HCT116 (cell line): ENCODE measurements at regions not wholly inside any gene's neighbourhood (a gene's known extent, or its start where the extent isn't known, plus 50 kb on each side); places are given as distances from the start of the nearest gene placed in this dataset.

ENCODE experiments used
- ATAC-seq: fragments of 200-7000 bp; cut with Tn5 transposase; 2 replicates; pipeline ENCODE4 v1.9.1; 2020; ENCODE audit warnings: mild to moderate bottlenecking, moderate library complexity
- BruUV-seq: library from RNA; stranded (reverse); fragments of 400-500 nt; replicated peaks from 2 replicates; lab custom pipeline; 2021; lab: Mats Ljungman, UMichigan
- CTCF ChIA-PET: fragments of 300-600 bp; sonication (Branson Sonifier 250); formaldehyde crosslinking; loops from one replicate; lab custom pipeline; 2021; ENCODE audit warnings: antibody characterized with exemption; lab: Charles Lee
- POLR2A ChIA-PET: fragments of 300-600, 350-600 bp; sonication (Branson Sonifier 250); formaldehyde crosslinking; loops from one replicate; lab custom pipeline; 2021; ENCODE audit warnings: antibody characterized with exemption; lab: Charles Lee
- RAD21 ChIA-PET, 2 experiments: fragments of 300-600 bp; sonication (Branson Sonifier 250); formaldehyde crosslinking; loops; one replicate each; lab custom pipeline; 2023; ENCODE audit warnings: low total read pairs in 2 of 2; ENCODE audit not compliant: uncharacterized antibody in 2 of 2, unreplicated experiment in 2 of 2, low non-redundant PET in 1 of 2; lab: Charles Lee
- DNase-seq: peaks from one replicate; pipeline ENCODE4 v3.0.0-alpha.2; 2010; ENCODE audit warnings: low read depth, low spot score
- H2AFZ ChIP-seq: fragments of 200-600 bp; shearing (Covaris generic), sonication (generic); 2 replicates; pipeline ENCODE4 v1.6.1; 2017; ENCODE audit warnings: low read depth, mixed run types, mixed read lengths, antibody characterized with exemption, low read length; ENCODE audit not compliant: poor library complexity, severe bottlenecking
- H3K27ac ChIP-seq: 2 replicates; pipeline ENCODE4 v1.5.1; 2012; ENCODE audit warnings: low read depth, low read length
- H3K27me3 ChIP-seq: fragments of 200-600 bp; sonication (generic); 2 replicates; pipeline ENCODE4 v1.6.1; 2016; ENCODE audit warnings: mixed run types, low read length, mixed read lengths; ENCODE audit not compliant: insufficient read depth
- H3K36me3 ChIP-seq, 2 experiments: fragments of 200-500 bp in 1 of 2; fragments of 200-600 bp in 1 of 2; sonication (Bioruptor generic) in 1 of 2; sonication (generic) in 1 of 2; 2 replicates each; pipeline versions ENCODE4 v1.5.1 to v1.6.1; 2014 to 2016; ENCODE audit warnings: low read length in 2 of 2, inconsistent platforms in 1 of 2, mixed read lengths in 1 of 2, mixed run types in 1 of 2; ENCODE audit not compliant: insufficient read depth in 2 of 2, control insufficient read depth in 1 of 2
- H3K4me1 ChIP-seq, 2 experiments: fragments of 200-600 bp in 1 of 2; sonication (generic) in 1 of 2; 2 replicates each; pipeline versions ENCODE4 v1.5.1 to v1.6.1; 2012 to 2017; ENCODE audit warnings: low read length in 2 of 2, inconsistent platforms in 1 of 2, mild to moderate bottlenecking in 1 of 2, mixed read lengths in 1 of 2, mixed run types in 1 of 2, moderate library complexity in 1 of 2; ENCODE audit not compliant: insufficient read depth in 2 of 2, control insufficient read depth in 1 of 2
- H3K4me2 ChIP-seq: fragments of 200-600 bp; sonication (generic); 2 replicates; pipeline ENCODE4 v1.6.1; 2017; ENCODE audit warnings: mixed run types, low read length, mixed read lengths
- H3K4me3 ChIP-seq, 2 experiments: fragments of 200-600 bp in 1 of 2; sonication (generic) in 1 of 2; replicated peaks in 1 of 2; 2 replicates each; pipeline ENCODE4 v1.5.1; 2011 to 2016; ENCODE audit warnings: low read length in 2 of 2, control low read depth in 1 of 2, low read depth in 1 of 2, mild to moderate bottlenecking in 1 of 2, mixed read lengths in 1 of 2, mixed run types in 1 of 2
- H3K79me2 ChIP-seq: fragments of 200-600 bp; sonication (generic); 2 replicates; pipeline ENCODE4 v1.6.1; 2017; ENCODE audit warnings: mild to moderate bottlenecking, mixed run types, low read length, moderate library complexity, mixed read lengths; ENCODE audit not compliant: insufficient read depth
- H3K9ac ChIP-seq: fragments of 200-600 bp; sonication (generic); 2 replicates; pipeline ENCODE4 v1.6.1; 2016; ENCODE audit warnings: low read length, mixed read lengths
- H3K9me2 ChIP-seq: fragments of 200-600 bp; sonication (generic), shearing (Covaris generic); 2 replicates; pipeline ENCODE4 v1.6.1; 2017; ENCODE audit warnings: mixed run types, mild to moderate bottlenecking, moderate library complexity; ENCODE audit not compliant: insufficient read depth
- H3K9me3 ChIP-seq, 2 experiments: fragments of 200-500 bp in 1 of 2; fragments of 200-600 bp in 1 of 2; sonication (Bioruptor generic) in 1 of 2; sonication (generic) in 1 of 2; 2 replicates each; pipeline ENCODE4 v1.6.1; 2014 to 2017; ENCODE audit warnings: low read length in 2 of 2, mixed read lengths in 2 of 2, inconsistent platforms in 1 of 2, low read depth in 1 of 2, mild to moderate bottlenecking in 1 of 2, mixed run types in 1 of 2, moderate library complexity in 1 of 2; ENCODE audit not compliant: control insufficient read depth in 1 of 2, insufficient read depth in 1 of 2
- H4K20me1 ChIP-seq: fragments of 200-600 bp; sonication (generic), shearing (Covaris generic); 2 replicates; pipeline ENCODE4 v1.6.1; 2017; ENCODE audit warnings: mixed run types, mild to moderate bottlenecking, moderate library complexity; ENCODE audit not compliant: insufficient read depth
- CBX3 ChIP-seq: IDR thresholded peaks from 2 replicates; pipeline ENCODE4 v1.6.1; 2012; ENCODE audit warnings: low read depth
- EGR1 ChIP-seq: IDR thresholded peaks from 2 replicates; pipeline ENCODE4 v1.6.1; 2012; ENCODE audit warnings: low read depth
- EZH2 ChIP-seq: fragments of 200-600 bp; sonication (generic); IDR thresholded peaks from 2 replicates; pipeline ENCODE4 v1.6.1; 2017; ENCODE audit warnings: antibody characterized with exemption, mixed run types
- EZH2phosphoT487 ChIP-seq: fragments of 200-600 bp; IDR thresholded peaks from 2 replicates; pipeline ENCODE4 v1.6.1; 2018; ENCODE audit warnings: antibody characterized with exemption, borderline replicate concordance
- FOSL1 ChIP-seq: IDR thresholded peaks from 2 replicates; pipeline ENCODE4 v1.6.1; 2012; ENCODE audit warnings: low read depth
- JUND ChIP-seq: IDR thresholded peaks from 2 replicates; pipeline ENCODE4 v1.6.1; 2012
- POLR2A ChIP-seq: IDR thresholded peaks from 2 replicates; pipeline ENCODE4 v1.7.0; 2011; ENCODE audit warnings: borderline replicate concordance; ENCODE audit not compliant: insufficient read depth, insufficient read length; ENCODE audit errors: extremely low read depth
- RAD21 ChIP-seq: IDR thresholded peaks from 2 replicates; pipeline ENCODE4 v1.6.1; 2012; ENCODE audit warnings: low read depth, mild to moderate bottlenecking
- SIN3A ChIP-seq: IDR thresholded peaks from 2 replicates; pipeline ENCODE4 v1.6.1; 2012; ENCODE audit warnings: low read depth
- SP1 ChIP-seq: IDR thresholded peaks from 2 replicates; pipeline ENCODE4 v1.6.1; 2012; ENCODE audit warnings: low read depth
- SRF ChIP-seq: IDR thresholded peaks from 2 replicates; pipeline ENCODE4 v1.6.1; 2012; ENCODE audit warnings: low read depth
- TCF7L2 ChIP-seq: IDR thresholded peaks from 2 replicates; pipeline ENCODE4 v1.7.0; 2011; ENCODE audit warnings: borderline replicate concordance, inconsistent platforms; ENCODE audit not compliant: insufficient read depth, insufficient read length; ENCODE audit errors: extremely low read depth
- YY1 ChIP-seq: IDR thresholded peaks from 2 replicates; pipeline ENCODE4 v1.6.1; 2011; ENCODE audit warnings: low read length, low read depth, moderate library complexity, mild to moderate bottlenecking; ENCODE audit not compliant: insufficient replicate concordance; ENCODE audit errors: extremely low read depth
- ZFX ChIP-seq: fragments of 450-650 bp; IDR thresholded peaks from 2 replicates; pipeline ENCODE4 v1.6.1; 2017
- intact Hi-C: fragments of 100-400 bp; cut with micrococcal nuclease; formaldehyde crosslinking; loops from 2 replicates; pipeline ENCODE4 v1.10.0; 2022
- TF ChIP-seq, protein P1 (sequence below): IDR thresholded peaks from 2 replicates; pipeline ENCODE4 v1.6.1; 2011; ENCODE audit warnings: mild to moderate bottlenecking, low read length, moderate library complexity; ENCODE audit not compliant: insufficient replicate concordance; ENCODE audit errors: extremely low read depth
- TF ChIP-seq, protein P2 (sequence below): IDR thresholded peaks from 2 replicates; pipeline ENCODE4 v1.6.1; 2012
- TF ChIP-seq, protein P3 (sequence below), 3 experiments: fragments of 200-600 bp in 1 of 3; sonication (generic) in 1 of 3; IDR thresholded peaks in 2 of 3; conservative IDR thresholded peaks in 1 of 3; 2 replicates each; pipeline ENCODE4 v1.5.1; 2012 to 2017; ENCODE audit warnings: low read depth in 2 of 3, low read length in 2 of 3, antibody characterized with exemption in 1 of 3, borderline replicate concordance in 1 of 3, control low read depth in 1 of 3, mild to moderate bottlenecking in 1 of 3, mixed read lengths in 1 of 3, mixed run types in 1 of 3, moderate library complexity in 1 of 3; ENCODE audit not compliant: insufficient read depth in 1 of 3
- TF ChIP-seq, protein P4 (sequence below): IDR thresholded peaks from 2 replicates; pipeline ENCODE4 v1.6.1; 2012; ENCODE audit warnings: low read depth
- TF ChIP-seq, protein P5 (sequence below): IDR thresholded peaks from 2 replicates; pipeline ENCODE4 v1.6.1; 2012

DNA sequence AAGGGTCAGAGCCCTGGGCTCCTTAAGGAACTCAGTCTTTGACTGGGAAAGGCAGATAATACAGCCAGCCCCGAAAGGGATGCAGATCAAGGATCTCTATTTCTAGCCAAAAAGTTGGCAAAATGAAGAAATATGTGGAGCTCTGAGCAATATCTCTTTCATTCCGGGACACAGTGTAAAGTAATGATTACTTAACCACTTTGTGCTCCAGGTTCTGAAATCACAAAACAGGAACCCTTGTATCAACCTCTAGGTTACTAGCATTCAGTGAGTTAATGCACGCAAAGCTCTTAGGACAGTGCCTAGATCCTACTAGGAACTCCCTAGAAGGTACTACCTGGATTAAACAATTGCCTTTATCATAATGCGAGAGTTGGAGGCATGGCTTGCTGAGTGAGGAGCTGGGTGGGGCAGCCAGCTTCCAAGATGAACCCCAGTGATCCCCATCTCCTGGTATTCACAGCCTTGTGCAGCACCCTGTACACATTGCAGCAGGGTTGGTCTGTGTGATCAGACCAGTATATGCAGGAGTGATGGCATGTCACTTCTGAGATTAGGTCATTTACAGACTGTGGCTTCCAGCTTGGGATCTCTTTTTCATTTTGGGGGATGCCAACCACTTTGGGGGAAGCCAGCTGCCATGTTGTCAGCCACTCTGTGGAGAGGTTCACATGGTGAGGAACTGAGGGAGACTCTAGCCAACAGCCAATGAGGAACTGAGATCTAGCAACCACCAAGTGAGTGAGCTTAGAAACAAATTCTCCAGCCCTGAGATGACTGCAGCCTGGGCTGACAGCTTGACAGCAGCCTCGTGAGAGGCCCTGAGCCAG is 103.1 kb upstream of the SLC44A1 start:
- ChIA-PET POLR2A (no interaction called here), CTCF (interaction anchor here (2.0 kb wide), 1 partner anchor 278 kb away, joined by 5 read pairs; no protein-coding TSS in a partner anchor), RAD21 (no interaction called here)
- ATAC-seq, result no peak
- Histone ChIP-seq H2AFZ (no peak overlapping the region), H3K9me2 (no peaks in the 10 kb centered on the region), H3K4me2 (no peak overlapping the region), H3K27ac (no peak overlapping the region), H3K36me3 (no peaks in the 10 kb centered on the region), H3K79me2 (no peaks in the 10 kb centered on the region), H3K9ac (no peak overlapping the region), H3K4me3 (no peak overlapping the region), H3K4me1 (0 out of 4 replicates have a peak, but pooled peaks cover 0 to 2% of the 10 kb centered on the region in 2 experiments), H4K20me1 (no peaks in the 10 kb centered on the region), H3K27me3 (no peaks in the 10 kb centered on the region), H3K9me3 (no peaks in the 10 kb centered on the region)
- TF ChIP-seq SRF, result no peak
- TF ChIP-seq, protein P1, sequence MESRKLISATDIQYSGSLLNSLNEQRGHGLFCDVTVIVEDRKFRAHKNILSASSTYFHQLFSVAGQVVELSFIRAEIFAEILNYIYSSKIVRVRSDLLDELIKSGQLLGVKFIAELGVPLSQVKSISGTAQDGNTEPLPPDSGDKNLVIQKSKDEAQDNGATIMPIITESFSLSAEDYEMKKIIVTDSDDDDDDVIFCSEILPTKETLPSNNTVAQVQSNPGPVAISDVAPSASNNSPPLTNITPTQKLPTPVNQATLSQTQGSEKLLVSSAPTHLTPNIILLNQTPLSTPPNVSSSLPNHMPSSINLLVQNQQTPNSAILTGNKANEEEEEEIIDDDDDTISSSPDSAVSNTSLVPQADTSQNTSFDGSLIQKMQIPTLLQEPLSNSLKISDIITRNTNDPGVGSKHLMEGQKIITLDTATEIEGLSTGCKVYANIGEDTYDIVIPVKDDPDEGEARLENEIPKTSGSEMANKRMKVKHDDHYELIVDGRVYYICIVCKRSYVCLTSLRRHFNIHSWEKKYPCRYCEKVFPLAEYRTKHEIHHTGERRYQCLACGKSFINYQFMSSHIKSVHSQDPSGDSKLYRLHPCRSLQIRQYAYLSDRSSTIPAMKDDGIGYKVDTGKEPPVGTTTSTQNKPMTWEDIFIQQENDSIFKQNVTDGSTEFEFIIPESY, result no peak
- TF ChIP-seq, protein P2, sequence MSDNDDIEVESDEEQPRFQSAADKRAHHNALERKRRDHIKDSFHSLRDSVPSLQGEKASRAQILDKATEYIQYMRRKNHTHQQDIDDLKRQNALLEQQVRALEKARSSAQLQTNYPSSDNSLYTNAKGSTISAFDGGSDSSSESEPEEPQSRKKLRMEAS, result no peak
- TF ChIP-seq, protein P3, sequence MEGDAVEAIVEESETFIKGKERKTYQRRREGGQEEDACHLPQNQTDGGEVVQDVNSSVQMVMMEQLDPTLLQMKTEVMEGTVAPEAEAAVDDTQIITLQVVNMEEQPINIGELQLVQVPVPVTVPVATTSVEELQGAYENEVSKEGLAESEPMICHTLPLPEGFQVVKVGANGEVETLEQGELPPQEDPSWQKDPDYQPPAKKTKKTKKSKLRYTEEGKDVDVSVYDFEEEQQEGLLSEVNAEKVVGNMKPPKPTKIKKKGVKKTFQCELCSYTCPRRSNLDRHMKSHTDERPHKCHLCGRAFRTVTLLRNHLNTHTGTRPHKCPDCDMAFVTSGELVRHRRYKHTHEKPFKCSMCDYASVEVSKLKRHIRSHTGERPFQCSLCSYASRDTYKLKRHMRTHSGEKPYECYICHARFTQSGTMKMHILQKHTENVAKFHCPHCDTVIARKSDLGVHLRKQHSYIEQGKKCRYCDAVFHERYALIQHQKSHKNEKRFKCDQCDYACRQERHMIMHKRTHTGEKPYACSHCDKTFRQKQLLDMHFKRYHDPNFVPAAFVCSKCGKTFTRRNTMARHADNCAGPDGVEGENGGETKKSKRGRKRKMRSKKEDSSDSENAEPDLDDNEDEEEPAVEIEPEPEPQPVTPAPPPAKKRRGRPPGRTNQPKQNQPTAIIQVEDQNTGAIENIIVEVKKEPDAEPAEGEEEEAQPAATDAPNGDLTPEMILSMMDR (IDR thresholded peaks at IDR 0.05 in 2 of 3, conservative IDR thresholded peaks at IDR 0.05 in 1 of 3; ENCODE audit: borderline replicate concordance in 1 of 3, insufficient read depth in 1 of 3, low read depth in 2 of 3, low read length in 2 of 3), result no peak
- no peak for TF ChIP-seq CBX3
- TF ChIP-seq, protein P4, sequence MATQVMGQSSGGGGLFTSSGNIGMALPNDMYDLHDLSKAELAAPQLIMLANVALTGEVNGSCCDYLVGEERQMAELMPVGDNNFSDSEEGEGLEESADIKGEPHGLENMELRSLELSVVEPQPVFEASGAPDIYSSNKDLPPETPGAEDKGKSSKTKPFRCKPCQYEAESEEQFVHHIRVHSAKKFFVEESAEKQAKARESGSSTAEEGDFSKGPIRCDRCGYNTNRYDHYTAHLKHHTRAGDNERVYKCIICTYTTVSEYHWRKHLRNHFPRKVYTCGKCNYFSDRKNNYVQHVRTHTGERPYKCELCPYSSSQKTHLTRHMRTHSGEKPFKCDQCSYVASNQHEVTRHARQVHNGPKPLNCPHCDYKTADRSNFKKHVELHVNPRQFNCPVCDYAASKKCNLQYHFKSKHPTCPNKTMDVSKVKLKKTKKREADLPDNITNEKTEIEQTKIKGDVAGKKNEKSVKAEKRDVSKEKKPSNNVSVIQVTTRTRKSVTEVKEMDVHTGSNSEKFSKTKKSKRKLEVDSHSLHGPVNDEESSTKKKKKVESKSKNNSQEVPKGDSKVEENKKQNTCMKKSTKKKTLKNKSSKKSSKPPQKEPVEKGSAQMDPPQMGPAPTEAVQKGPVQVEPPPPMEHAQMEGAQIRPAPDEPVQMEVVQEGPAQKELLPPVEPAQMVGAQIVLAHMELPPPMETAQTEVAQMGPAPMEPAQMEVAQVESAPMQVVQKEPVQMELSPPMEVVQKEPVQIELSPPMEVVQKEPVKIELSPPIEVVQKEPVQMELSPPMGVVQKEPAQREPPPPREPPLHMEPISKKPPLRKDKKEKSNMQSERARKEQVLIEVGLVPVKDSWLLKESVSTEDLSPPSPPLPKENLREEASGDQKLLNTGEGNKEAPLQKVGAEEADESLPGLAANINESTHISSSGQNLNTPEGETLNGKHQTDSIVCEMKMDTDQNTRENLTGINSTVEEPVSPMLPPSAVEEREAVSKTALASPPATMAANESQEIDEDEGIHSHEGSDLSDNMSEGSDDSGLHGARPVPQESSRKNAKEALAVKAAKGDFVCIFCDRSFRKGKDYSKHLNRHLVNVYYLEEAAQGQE, result no peak
- TF ChIP-seq FOSL1, result no peak
- TF ChIP-seq POLR2A, result no peak
- TF ChIP-seq RAD21, result no peak
- no peak for TF ChIP-seq EZH2phosphoT487
- TF ChIP-seq YY1, result no peak
- TF ChIP-seq JUND, result no peak
- TF ChIP-seq, protein P5, sequence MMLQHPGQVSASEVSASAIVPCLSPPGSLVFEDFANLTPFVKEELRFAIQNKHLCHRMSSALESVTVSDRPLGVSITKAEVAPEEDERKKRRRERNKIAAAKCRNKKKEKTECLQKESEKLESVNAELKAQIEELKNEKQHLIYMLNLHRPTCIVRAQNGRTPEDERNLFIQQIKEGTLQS, result no peak
- TF ChIP-seq SP1, result no peak
- TF ChIP-seq EZH2, result no peak
- no peak for TF ChIP-seq SIN3A
- no peak for TF ChIP-seq EGR1
- TF ChIP-seq ZFX, result no peak
- TF ChIP-seq TCF7L2, result no peak
- DNase-seq, result no peak
- BruUV-seq, result no TSS peak
- intact Hi-C loops, result no loop called here
